GM21619 (cell line): ENCODE measurements at regions not wholly inside any gene's neighbourhood (a gene's known extent, or its start where the extent isn't known, plus 50 kb on each side); places are given as distances from the start of the nearest gene placed in this dataset.
"Not testable (repeated sequence)": the region's sequence is repeated elsewhere in the genome, so short reads cannot be mapped to it uniquely, and the experiment has no call there.

Experiments
- ATAC-seq: cut with Tn5 transposase; IDR thresholded peaks from one replicate; pipeline ENCODE4 v1.9.1; 2021; ENCODE audit not compliant: unreplicated experiment

DNA sequence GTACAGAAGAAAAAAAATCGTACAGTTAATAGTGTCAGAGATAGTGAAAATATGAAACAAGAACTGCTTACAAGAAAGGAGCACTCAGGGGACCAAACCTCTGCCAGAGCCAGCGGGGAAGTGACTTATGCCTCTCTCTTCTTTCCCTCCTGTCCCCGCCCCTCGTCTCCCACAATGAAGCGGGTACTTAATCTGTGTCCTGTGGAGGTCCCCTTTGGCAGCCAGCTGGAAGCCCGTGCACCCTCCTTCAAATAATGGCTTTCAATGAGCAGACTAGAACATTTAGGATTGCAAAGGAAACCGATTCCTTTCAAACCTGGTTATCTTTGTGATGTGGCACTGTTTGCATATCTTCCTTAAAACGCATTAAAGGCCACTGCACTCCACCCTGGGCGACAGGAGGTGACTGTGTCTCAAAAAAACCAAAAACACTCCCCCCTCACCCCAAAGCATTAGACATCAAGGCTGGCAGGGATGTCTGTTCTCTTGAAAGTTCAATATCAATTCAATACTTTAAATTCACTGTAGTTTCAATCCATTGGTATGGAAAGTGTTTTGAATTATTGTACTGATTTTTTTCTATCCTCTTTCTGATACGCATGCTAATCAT lies 51.7 kb downstream of the PPIAL4C start:
- not testable (repeated sequence) for ATAC-seq

DNA sequence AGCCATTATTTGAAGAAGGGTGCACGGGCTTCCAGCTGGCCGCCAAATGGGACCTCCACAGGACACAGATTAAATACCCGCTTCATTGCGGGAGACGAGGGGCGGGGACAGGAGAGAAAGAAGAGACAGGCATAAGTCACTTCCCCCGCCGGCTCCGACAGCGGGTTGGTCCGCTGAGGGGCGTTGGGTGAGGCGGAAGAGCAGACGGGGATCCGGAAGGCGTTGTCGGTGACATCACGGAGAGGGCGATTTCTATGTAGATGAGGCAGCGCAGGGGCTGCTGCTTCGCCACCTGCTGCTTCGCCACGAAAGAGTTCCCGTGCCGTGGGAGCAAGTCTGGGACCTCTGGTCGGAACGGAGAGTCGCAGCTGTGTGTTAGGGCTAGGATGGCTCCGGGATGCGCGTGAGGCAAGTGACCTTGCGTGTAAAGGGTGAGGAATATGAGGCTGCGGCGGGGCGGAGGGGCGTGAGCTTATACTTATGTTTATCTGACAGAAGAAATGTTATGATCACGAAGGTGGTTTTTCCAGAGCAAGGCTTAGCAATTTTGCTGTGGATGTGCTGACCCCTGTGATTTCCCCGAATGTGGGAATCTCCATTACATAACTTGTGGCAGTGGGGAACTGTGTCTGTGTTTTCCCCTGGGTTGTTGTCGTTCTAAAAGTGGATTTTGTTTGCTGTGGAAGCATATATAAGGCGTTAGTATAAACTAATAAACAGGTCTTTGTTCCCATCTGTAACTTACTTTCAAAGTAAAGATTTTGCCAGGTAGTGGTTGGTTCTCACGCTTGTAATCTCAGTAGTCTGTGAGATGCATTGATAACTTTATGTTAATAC lies 52.9 kb downstream of the PPIAL4C start:
- ATAC-seq, result peak; percentile 83

DNA sequence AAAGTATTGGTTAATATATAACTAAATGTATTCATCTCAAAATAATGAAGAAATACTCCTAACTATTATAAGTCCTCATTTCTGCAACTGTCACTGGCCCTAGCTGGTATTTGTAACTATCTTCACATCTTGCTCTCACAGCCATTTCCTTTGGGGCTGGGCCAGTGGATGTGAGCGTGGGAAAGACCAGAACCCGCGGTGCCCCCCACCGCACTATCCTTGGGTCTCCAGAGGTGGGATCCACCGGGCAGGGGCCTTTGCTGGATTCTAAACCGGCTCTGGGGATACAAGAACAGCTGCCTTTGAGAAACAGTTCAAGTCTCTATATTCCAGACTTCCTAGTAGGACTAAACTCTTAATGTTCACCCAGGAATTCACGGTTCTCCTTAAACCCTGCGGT lies 54.8 kb downstream of the PPIAL4C start:
- ATAC-seq, result not testable (repeated sequence)

DNA sequence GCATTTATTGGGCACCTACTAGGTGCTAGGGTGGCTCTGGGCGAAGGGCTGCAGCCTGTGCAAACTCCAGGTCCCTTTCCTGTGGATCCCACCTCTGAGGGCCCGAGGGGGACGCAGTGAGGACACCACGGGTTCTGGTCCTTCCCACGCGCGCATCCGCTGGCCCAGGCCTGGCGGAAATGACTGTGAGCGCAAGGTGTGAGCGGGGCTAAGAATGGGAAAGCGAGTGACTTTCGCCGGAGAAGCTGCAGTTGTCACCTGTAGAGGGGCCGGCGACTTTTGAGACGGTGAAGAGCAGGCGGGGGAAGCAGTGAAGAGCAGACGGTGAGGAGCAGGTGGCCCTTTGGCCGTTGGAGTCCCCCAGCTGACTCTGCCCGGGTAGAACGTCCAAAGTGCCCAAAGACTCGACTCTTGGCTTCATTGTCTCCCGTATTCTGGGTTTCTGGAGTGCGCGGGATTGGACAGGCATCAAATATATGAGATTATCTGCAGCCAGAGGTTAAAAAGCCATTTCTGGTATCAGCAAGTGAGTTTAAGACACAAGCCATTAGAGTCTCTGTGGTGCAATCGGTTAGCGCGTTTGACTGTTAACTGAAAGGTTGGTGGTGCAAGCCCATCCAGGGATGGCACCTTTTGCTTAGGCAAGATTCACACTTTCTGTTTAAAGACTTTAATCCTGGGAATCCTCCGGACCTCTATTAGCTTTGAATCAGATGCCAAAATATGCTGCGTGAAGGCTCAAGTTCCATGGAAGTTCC lies 55.4 kb downstream of the PPIAL4C start:
- not testable (repeated sequence) for ATAC-seq

DNA sequence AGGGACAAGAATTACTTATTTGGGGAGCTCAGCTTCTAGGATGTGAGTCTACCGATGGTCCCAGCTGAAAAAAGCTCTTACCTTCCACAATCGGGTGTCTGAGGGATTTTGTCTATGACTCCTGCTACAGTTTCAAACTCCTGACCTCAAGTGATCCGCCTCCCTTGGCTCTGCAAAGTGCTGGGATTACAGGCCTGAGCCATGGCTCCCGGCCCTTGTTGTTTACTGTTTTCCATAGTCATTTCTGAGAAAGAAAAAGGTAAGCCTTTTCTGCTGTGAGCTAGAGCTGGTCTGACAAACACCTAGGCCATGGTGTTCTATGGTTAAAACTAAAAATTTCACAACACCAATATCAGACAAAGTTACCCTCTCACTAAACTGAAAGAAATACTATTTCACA lies 57.5 kb downstream of the PPIAL4C start:
- ATAC-seq, result not testable (repeated sequence)

DNA sequence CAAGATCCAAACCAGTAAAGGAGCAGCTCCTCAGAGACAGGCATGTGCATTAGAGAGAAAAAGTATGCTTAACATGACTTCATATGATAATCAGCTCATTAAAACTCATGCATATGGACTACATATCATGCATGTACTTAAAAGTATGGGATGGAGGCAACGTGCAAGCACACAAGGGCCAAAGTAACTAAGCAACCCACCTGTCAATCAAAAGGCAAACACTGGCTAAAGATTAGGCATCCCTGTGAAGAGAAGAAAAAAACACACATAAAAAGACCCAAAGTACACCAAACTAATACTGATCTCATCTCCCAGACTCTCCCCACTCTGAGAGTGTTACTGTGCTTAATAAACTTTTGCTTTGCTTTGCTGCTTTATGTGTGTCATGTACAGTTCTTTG lies 61.2 kb downstream of the PPIAL4C start:
- ATAC-seq, result not testable (repeated sequence)

DNA sequence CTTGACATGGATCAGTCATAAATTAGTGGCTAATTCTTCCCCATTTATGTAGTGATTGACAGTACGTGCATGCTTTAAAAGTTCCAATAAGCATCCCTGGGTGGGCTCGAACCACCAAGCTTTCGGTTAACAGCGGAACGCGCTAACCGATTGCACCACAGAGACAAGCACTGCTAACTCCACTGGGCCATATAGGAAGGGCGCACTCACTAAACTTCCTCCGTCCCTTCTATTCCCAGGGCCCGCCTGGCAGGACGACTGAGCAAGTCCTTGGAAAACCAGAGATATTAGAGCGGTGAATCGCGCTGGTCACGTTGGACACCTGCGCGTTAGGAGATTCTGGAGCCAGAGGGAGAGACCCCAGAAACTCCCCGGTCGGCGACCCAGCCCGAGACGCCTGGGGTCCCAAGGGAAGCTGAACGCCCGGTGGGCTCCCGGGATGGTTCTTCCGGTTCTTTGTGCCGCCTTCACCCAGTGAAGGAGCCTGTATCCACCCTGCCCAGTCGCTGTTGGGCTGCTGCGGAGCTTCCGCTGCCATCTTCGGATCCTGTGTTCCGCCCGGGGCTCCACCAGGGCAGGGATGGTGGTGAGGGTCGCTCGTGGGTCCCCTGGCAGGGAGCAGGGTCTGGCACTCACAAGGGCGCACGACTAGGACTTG lies 62.8 kb downstream of the PPIAL4C start:
- ATAC-seq, result not testable (repeated sequence)

DNA sequence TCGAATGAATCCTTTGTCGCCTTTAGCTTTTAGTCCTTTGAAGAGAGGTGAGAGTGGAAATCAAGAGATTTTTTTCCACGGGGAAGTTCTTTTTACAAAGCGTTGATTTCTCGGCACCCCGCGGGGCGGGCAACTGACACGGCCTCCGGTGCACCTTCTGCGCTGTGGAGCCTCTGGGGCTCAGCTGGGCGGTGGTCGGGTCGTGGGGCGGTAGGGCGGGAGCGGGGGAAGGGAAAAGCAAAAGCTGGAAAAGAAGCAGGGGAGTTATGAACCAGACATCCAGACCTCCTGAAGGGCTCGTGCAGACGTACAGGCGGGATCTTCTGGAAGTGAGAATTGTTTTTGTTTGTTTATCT lies 63.3 kb downstream of the PPIAL4C start:
- ATAC-seq, result not testable (repeated sequence)

DNA sequence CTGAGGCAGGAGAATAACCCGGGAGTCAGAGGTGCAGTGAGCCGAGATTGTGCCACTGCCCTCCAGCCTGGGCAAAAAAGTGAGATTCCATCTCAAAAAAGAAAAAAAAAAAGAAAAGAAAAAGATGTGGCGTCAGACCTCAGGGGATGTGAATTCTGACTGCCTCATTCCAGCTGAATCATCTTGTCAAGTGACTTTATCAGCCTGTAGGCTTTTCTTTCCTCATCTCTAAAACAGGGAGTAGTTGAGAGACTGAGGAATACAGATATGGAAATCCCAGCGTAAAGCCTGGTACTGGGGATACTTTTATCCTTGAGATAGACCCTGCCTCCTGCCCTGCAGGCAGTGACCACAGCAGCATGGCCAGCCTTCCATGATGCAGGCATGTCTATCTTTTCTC lies 74.1 kb downstream of the PPIAL4C start:
- ATAC-seq, result not testable (repeated sequence)

DNA sequence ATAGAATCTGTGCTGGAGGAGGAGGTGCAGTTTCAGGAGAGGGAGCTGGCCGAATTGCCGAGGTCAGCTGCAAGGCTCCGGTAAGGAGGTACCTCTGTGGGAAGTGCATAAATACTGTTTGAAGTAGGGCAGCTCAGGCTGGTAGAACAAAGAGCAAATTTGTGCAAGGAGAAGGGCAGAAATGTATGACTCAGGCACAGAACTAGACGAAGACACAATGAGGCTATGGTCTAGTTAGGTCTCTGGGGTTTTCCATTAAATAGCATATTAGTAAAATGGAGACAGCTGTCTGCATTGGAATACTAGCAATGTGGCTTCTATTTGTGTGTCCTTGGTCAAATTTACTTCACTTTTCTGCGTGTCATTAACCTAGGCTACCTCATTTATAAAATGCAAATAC lies 74.5 kb downstream of the PPIAL4C start:
- ATAC-seq, result not testable (repeated sequence)

DNA sequence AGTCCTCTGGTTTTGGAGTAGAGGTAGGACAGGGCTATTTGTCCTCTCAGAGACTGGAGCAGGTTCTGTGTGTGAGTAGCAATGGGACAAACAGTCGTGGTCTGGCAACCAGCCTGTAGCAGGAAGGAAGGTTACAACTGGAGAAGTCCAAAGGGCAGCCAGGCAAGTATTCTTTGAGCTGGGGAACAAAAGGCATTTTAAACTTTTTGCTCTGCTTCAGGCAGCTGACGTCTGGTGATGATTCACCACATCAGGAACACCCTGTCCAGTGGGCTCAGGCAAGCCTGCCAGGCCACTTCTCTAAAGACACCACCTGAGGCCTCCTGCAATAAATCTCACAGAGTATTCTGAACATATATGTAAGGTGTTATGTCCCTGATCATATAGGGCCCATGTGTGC lies 81.0 kb downstream of the PPIAL4C start:
- not testable (repeated sequence) for ATAC-seq

DNA sequence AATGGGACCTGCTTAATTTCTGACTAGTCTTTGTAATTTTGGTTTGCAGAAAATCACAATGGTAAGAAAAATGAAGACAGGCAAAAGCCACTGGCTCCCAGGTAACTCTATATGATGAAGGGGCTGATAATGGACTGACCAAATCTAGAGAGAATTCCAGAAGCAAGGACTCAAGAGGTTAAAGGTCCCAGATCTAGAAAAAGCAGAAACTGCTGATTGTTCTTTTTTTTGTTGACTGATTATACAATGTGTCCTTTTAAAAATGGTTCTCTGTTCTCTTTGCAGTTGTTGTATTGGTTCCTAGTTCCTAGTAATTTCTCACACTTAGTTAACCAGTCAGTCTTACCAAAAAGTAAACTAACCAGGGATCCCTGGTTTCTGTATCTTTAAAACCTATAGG lies 81.4 kb downstream of the PPIAL4C start:
- ATAC-seq, result not testable (repeated sequence)

DNA sequence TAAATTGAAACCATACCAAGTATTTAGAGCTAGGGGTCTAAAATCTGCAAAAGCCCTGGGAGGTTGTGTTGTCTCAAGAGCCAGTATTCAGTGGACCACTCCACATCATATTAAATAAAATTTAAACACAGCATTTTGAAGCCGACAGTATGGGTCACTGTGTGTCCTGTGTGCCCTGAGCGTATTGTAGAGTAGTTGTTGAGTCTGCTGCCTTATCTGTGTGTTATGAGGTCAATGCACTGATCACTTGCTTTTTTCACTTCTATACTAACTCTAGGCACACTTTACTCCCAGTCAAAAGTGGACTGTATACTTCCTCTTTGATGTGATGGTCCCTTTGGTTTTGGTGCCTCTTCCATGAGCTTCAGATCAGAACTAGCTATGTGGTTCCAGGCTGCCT lies 81.9 kb downstream of the PPIAL4C start:
- not testable (repeated sequence) for ATAC-seq

DNA sequence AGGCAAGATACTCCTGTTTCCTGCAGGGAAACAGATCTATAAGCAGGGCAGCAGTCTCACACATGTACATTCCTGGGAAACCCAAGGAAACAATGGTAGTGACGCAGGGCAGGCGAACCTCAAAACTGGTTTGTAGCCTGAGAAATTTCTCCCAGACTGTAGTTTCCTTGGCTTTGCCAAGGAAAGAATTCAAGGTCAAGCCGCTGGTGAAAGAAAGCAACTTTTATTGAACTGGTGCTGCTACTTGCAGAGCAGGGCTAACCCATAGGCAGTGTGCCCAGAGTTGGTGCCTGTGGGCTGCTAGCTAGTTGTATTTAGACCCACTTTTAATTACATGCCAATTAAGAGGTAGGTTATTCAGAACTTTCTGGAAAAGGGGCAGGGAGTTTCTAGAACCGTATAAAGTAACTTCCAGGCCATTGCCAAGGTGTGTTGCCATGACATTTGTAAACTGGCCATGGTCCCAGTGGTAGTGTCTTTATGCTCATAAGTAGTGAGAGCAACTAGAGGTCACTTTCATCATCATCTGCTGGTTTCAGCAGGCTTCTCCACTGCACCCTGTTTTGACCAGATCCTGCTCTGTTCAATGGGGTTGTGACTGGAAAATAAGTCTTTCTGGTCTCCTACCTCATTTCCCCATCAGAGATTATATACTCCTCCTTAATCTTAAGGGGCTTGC lies 89.7 kb downstream of the PPIAL4C start:
- ATAC-seq, result not testable (repeated sequence)

DNA sequence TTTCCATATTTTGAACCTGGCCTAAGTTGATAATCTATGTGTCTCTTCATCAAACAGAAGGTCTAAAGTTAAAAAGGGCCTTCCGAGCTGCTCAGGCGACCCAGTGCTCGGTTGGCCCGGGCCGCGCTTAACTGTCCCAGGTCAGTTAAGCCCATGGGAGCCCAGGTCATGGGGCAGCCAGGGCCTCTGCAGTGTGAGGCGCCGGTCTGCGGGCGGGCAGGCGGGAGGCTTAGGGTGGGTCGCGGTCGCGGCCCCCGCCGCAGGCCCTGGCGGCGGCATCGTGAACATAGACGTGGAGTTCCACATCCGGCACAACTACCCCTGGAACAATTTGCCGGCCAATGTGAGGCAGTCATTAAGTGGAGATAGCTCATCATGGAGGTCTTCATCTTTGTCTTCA lies 91.3 kb downstream of the PPIAL4C start:
- not testable (repeated sequence) for ATAC-seq

DNA sequence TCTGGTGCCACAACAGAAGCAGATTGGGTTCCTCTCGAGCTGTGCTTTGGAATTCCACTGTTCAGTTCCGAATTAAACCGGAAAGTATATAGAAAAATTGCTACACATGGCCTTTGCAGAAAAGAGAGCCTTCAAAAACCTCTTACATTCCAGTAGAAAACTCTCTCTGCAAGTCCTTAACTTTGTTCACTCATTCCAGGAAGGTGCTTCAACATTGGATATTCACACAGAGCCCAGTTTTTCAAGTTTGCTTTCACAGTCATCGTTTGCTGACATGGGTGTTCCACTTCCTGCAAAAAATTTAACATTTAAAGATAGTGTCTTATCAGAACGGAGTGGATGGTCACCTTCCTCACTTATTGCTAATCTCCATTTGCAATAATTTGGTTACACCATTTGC lies 93.7 kb downstream of the PPIAL4C start:
- ATAC-seq, result not testable (repeated sequence)

DNA sequence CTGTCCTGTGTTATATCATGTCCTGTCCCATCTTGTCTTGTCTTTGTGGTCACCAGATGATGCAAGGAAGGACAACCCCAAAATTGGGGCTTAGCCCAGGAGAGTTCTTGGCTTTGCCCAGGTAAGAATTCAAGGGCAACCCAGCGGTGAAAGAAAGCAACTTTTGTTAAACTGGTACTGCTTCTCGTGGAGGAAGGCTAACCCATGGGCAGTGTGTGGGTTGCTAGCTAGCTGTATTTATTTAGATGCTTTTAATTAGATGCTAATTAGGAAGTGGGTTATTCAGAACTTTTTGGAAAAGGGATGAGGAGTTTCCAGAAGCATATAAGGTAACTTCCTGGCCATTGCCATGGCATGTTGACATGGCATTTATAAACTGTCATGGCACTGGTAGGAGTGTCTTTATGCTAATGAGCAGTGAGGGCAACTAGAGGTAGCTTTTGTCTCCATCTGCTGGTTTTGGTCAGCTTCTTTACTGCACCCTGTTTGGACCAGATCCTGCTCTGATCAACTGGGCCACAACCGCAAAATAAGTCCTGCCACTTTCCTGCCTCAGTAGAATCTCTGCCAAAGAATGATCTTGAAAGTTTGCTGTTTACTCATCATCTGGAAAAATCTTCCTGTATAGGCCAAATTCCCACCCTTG lies 95.8 kb upstream of the FCGR1A start:
- ATAC-seq, result not testable (repeated sequence)

DNA sequence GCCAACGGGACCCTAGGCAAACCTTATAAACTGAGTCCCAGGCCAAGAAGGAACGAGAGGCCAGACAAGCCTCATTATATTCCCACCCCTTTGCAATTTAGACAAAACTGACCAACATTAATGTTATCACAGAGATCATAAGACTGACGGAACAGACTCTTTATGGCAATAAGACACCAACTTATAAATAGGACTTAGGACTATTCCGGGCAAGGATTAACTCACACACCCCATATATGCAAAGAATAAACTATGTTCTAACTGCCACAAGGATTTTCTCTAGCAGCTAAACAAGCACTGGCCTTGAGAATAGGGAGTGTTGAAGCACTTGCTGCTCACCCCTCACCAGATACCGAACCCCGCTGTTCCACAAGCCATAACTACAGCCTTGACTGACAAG lies 91.1 kb upstream of the FCGR1A start:
- not testable (repeated sequence) for ATAC-seq

DNA sequence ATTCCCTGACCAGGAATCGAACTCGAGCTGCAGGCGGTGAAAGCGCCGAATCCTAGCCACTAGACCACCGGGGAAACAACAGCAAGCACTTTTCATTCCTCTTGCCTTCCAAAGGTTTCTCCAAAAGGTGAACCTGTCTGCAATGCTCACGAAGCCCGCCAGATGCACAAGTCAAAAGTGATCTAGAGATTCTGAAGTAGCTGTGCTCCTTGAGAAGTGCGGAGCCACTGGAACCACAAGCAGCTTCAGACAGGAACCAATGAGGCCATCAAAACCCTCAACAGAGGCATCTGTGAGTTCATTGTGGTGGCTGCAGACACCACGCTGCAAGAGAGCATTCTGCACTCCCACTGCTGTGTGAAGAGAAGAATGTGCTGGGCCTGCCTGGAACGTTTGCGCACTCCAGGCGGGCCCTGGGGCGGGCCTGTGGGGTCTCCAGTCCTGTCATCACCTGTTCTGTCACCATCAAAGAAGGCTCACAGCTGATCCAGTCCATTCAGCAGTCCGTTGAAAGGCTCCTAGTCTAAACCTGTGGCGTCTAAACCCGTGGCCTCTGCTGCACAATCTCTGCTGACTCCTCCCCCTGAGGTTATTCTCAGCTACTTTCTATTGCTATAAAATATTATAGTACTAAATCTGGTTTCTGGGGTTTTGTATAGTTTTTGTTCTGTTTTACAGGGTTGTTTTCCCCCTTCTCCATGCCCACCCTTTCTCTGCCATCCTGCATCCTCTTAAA lies 89.5 kb upstream of the FCGR1A start:
- not testable (repeated sequence) for ATAC-seq
